Thymus (tissue), 11 donors: ENCODE measurements at regions not wholly inside any gene's neighbourhood (a gene's known extent, or its start where the extent isn't known, plus 50 kb on each side); places are given as distances from the start of the nearest gene placed in this dataset.
A peak's percentile ranks its signal among the peaks of the same experiment; 100 is the strongest.

Experiments used
- DNase-seq, 9 donors: peaks; one replicate each; pipeline ENCODE4 v3.0.0-alpha.2; 2013; ENCODE audit warnings: low spot score in 9 of 9, low read depth in 6 of 9, missing footprints in 1 of 9
- H3K27ac ChIP-seq, 2 donors: one replicate each; pipeline ENCODE4 v1.5.1; 2013; ENCODE audit warnings: control low read depth in 1 of 2, low read depth in 1 of 2, low read length in 1 of 2, mild to moderate bottlenecking in 1 of 2, moderate library complexity in 1 of 2
- H3K27me3 ChIP-seq, 2 donors: one replicate each; pipeline ENCODE4 v1.5.1; 2013; ENCODE audit warnings: low read length in 1 of 2; ENCODE audit not compliant: control insufficient read depth in 2 of 2, insufficient read depth in 1 of 2
- H3K36me3 ChIP-seq, 2 donors: one replicate each; pipeline ENCODE4 v1.5.1; 2013; ENCODE audit warnings: low read length in 1 of 2, mild to moderate bottlenecking in 1 of 2, moderate library complexity in 1 of 2; ENCODE audit not compliant: control insufficient read depth in 2 of 2, insufficient read depth in 2 of 2
- H3K4me1 ChIP-seq, 2 donors: one replicate each; pipeline ENCODE4 v1.5.1; 2013; ENCODE audit warnings: low read length in 2 of 2; ENCODE audit not compliant: control insufficient read depth in 2 of 2, insufficient read depth in 2 of 2
- H3K4me3 ChIP-seq, 2 donors: one replicate each; pipeline ENCODE4 v1.5.1; 2013; ENCODE audit warnings: low read length in 2 of 2, control low read depth in 1 of 2, mild to moderate bottlenecking in 1 of 2
- H3K9me3 ChIP-seq, 2 donors: one replicate each; pipeline ENCODE4 v1.5.1; 2013; ENCODE audit warnings: low read length in 1 of 2, mild to moderate bottlenecking in 1 of 2; ENCODE audit not compliant: control insufficient read depth in 2 of 2, insufficient read depth in 1 of 2
- WGBS: extraction: QIAGEN DNeasy Blood & Tissue Kit; methylation state at CpG from one replicate; pipeline ENCODE4 v1.1.7; 2013; 5-methylcytosine and 5-hydroxymethylcytosine counted together
- donor health status: healthy.

GRCh38 chr1:234727018-234727940 is 117.3 kb upstream of the IRF2BP2 start:
- WGBS, result 75% methylated on average over 8 of the region's 8 CpGs
- no peak for DNase-seq
- peak overlapping the region; percentile 83 to 92 for H3K27ac ChIP-seq

GRCh38 chr1:234726359-234726943 is 116.5 kb upstream of the IRF2BP2 start:
- H3K27me3 ChIP-seq, result no peaks in the 10 kb centered on the region
- H3K4me3 ChIP-seq, result no peak overlapping the region
- H3K27ac ChIP-seq, result peak overlapping the region; percentile 92 to 93
- H3K36me3 ChIP-seq, result no peaks in the 10 kb centered on the region
- WGBS, result 88% methylated on average over 12 of the region's 12 CpGs
- no peaks in the 10 kb centered on the region for H3K9me3 ChIP-seq
- peak in 1 of 9 donors; percentile 37 for DNase-seq
- H3K4me1 ChIP-seq, result peaks cover 54 to 96% of the 10 kb centered on the region in 2 donors

More at GRCh38 chr1:234727018-234727940, 117.3 kb upstream of the IRF2BP2 start:
- no peaks in the 10 kb centered on the region for H3K27me3 ChIP-seq
- peaks cover 61 to 96% of the 10 kb centered on the region in 2 donors for H3K4me1 ChIP-seq
- H3K9me3 ChIP-seq, result no peaks in the 10 kb centered on the region
- H3K36me3 ChIP-seq, result no peaks in the 10 kb centered on the region
- no peak overlapping the region for H3K4me3 ChIP-seq

DNA sequence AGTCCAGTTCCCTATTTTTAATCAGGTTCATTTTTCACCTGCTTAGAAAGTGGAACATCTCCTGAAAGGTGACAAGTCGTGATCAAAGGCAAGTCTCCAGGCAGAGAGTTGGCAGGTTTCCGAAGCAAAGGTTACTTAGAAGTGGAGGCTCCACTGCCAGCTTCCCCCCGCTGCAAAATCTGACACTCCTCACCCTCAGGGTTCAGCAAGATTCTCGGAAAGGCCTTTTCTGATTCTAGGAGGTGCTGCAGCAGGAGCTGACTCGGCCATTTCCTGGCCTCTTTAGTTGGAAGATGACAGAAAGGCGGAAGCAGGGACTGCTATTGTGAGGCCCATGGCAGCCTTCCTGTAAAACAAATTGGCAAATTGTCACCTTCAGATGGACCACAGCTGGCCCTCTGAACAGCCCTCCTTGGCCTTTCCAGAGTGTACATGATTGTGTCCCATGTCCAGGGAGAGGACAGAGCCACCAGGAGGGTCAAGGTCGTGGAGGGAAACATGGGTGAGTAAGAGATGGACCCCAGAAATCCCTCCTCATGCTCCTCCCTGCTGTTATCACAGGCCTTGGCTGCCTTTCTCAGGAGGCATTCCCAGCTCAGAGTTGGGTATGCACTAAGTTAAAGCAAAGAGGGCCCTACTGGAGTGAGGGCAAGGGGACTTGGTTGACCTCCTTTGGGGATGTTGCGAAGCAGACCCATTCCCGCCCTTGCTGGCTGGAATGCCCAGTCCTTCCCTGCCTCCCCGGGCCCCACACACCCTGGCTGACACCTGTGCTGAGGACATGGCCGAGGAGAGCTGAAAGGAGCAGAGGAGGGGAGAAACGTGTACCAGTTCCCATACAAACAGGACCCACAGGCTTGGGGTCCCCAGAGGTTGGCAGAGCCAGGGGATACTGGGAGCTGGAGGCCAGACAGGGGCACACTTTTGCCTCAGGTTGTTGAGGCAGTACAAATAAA is 115.5 kb upstream of the IRF2BP2 start:
- WGBS, result 48% methylated on average over 12 of the region's 12 CpGs
- Histone ChIP-seq H3K27ac (peak overlapping the region; percentile 92 to 93), H3K27me3 (no peaks in the 10 kb centered on the region), H3K4me1 (peaks cover 44 to 96% of the 10 kb centered on the region in 2 donors), H3K36me3 (no peaks in the 10 kb centered on the region), H3K4me3 (no peak overlapping the region), H3K9me3 (no peaks in the 10 kb centered on the region)
- peak in 6 of 9 donors; percentile 24 to 73 (median 46) for DNase-seq

DNA sequence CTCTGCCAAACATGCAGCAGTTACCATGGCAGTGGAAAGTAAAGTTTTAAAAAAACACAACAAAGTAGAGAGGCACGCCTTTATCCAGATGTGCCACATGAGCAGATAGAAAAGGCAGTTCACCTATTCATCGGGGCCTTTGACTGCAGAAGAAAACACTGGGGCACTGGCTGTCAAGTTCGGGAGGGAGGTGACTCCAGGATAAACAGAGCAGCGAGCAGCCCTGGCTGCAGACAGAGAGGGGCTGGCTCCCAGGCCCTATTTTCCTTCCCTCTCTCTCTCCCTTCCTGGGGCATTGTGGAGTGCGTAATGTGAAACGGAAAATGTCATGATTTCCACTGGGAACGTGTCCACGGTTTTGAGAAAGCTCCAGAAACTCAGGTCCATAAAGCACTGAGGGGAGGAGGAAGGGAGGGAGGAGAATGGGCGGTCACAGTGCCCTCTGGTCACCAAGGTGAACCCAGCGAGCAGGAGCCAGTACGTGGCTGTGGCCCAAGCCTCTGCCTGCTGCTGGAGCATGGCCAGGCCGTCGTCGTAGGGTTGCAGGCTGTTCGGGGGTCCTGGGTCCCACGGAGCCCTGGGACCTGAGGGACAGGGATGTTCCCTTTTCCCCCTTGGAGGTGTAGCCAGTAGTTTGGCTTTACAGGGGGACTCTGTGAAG is 114.7 kb upstream of the IRF2BP2 start:
- no peak for DNase-seq
- 13% methylated on average over 16 of the region's 16 CpGs for WGBS
- H3K4me1 ChIP-seq, result peaks cover 38 to 92% of the 10 kb centered on the region in 2 donors
- no peaks in the 10 kb centered on the region for H3K36me3 ChIP-seq
- peak overlapping the region; percentile 92 to 93 for H3K27ac ChIP-seq
- H3K4me3 ChIP-seq, result peak overlapping the region; percentile 24 to 28
- no peaks in the 10 kb centered on the region for H3K9me3 ChIP-seq
- no peaks in the 10 kb centered on the region for H3K27me3 ChIP-seq

GRCh38 chr1:234722904-234723720 is 113.1 kb upstream of the IRF2BP2 start:
- WGBS, result 57% methylated on average over 26 of the region's 26 CpGs
- H3K4me3 ChIP-seq, result no peak overlapping the region
- H3K4me1 ChIP-seq, result peaks cover 38 to 77% of the 10 kb centered on the region in 2 donors
- H3K27ac ChIP-seq, result peak overlapping the region; percentile 92 to 93
- no peaks in the 10 kb centered on the region for H3K9me3 ChIP-seq
- H3K27me3 ChIP-seq, result no peaks in the 10 kb centered on the region
- H3K36me3 ChIP-seq, result no peaks in the 10 kb centered on the region
- peak in 4 of 9 donors; percentile 16 to 57 (median 34) for DNase-seq

- H3K4me1 ChIP-seq, result peaks cover 37 to 69% of the 10 kb centered on the region in 2 donors
- no peak overlapping the region for H3K4me3 ChIP-seq
- peak overlapping the region; percentile 92 to 93 for H3K27ac ChIP-seq
- 46% methylated on average over 9 of the region's 9 CpGs for WGBS
- H3K9me3 ChIP-seq, result no peaks in the 10 kb centered on the region
- no peaks in the 10 kb centered on the region for H3K27me3 ChIP-seq
- no peaks in the 10 kb centered on the region for H3K36me3 ChIP-seq
- DNase-seq, result no peak
Observed at GRCh38 chr1:234722270-234722704, 112.3 kb upstream of the IRF2BP2 start.

GRCh38 chr1:234721476-234722269 is 111.7 kb upstream of the IRF2BP2 start:
- Histone ChIP-seq H3K36me3 (no peaks in the 10 kb centered on the region), H3K4me1 (peaks cover 35 to 65% of the 10 kb centered on the region in 2 donors)
- peak in 1 of 9 donors; percentile 22 for DNase-seq

More at GRCh38 chr1:234721476-234722269, 111.7 kb upstream of the IRF2BP2 start:
- H3K27me3 ChIP-seq, result no peaks in the 10 kb centered on the region
- H3K4me3 ChIP-seq, result no peak overlapping the region
- H3K9me3 ChIP-seq, result no peaks in the 10 kb centered on the region
- H3K27ac ChIP-seq, result peak overlapping the region; percentile 92 to 93
- 81% methylated on average over 12 of the region's 12 CpGs for WGBS
